ENCODE measurements at regions not wholly inside any gene's neighbourhood (a gene's known extent, or its start where the extent isn't known, plus 50 kb on each side); places are given as distances from the start of the nearest gene placed in this dataset.

DNA sequence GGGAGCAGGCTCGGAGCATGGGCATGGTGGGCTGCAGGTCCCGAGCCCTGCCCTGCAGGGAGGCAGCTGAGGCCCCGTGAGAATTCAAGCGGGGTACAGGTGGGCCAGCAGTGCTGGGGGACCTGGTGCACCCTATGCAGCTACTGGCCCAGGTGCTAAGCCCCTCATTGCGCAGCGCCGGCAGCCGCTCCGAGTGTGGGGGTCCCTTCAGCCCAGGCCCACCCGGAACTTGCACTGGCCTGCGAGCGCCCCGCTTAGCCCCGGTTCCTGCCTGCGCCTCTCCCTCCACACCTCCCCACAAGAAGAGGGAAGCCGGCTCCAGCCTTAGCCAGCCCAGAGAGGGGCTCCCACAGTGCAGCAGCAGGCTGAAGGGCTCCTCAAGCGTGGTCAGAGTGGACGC, 250.7 kb downstream of the CRPPA start:
- TF ChIP-seq, protein P1, sequence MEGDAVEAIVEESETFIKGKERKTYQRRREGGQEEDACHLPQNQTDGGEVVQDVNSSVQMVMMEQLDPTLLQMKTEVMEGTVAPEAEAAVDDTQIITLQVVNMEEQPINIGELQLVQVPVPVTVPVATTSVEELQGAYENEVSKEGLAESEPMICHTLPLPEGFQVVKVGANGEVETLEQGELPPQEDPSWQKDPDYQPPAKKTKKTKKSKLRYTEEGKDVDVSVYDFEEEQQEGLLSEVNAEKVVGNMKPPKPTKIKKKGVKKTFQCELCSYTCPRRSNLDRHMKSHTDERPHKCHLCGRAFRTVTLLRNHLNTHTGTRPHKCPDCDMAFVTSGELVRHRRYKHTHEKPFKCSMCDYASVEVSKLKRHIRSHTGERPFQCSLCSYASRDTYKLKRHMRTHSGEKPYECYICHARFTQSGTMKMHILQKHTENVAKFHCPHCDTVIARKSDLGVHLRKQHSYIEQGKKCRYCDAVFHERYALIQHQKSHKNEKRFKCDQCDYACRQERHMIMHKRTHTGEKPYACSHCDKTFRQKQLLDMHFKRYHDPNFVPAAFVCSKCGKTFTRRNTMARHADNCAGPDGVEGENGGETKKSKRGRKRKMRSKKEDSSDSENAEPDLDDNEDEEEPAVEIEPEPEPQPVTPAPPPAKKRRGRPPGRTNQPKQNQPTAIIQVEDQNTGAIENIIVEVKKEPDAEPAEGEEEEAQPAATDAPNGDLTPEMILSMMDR (IDR thresholded peaks at IDR 0.05): no peak
- TF ChIP-seq POLR2A (IDR thresholded peaks at IDR 0.05): no peak

Measured in tibial nerve (tissue), 3 donors.